ENCODE measurements at regions not wholly inside any gene's neighbourhood (a gene's known extent, or its start where the extent isn't known, plus 50 kb on each side); places are given as distances from the start of the nearest gene placed in this dataset.
A peak's percentile ranks its signal among the peaks of the same experiment; 100 is the strongest.

DNA sequence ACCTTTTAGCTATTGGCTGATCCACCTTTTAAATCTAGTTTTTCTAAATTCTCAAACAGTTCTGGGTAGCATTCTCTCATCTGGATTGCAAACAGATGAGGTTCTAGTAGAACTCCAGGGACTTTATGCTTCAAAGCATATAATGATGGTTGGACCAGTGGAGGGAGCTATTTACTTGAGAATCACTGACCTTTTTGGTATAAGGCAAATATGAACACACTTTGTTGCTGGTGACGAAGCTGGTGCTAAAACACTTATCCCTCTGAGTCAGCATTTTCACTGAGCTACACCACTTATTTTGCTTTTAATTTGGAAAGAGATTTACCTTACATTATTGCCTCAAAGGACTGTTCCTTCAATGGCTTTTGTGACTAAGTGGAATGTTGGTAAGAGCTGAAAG is 58.6 kb upstream of the SLITRK3 start:
- no peak for DNase-seq (ENCODE audit: low read depth, low spot score)
- H3K36me3 Mint-ChIP-seq (ENCODE audit: low read depth) = no peaks in the 10 kb centered on the region
- no peaks in the 10 kb centered on the region for H3K27me3 Mint-ChIP-seq (ENCODE audit: low read depth)
- TF ChIP-seq, protein P1, sequence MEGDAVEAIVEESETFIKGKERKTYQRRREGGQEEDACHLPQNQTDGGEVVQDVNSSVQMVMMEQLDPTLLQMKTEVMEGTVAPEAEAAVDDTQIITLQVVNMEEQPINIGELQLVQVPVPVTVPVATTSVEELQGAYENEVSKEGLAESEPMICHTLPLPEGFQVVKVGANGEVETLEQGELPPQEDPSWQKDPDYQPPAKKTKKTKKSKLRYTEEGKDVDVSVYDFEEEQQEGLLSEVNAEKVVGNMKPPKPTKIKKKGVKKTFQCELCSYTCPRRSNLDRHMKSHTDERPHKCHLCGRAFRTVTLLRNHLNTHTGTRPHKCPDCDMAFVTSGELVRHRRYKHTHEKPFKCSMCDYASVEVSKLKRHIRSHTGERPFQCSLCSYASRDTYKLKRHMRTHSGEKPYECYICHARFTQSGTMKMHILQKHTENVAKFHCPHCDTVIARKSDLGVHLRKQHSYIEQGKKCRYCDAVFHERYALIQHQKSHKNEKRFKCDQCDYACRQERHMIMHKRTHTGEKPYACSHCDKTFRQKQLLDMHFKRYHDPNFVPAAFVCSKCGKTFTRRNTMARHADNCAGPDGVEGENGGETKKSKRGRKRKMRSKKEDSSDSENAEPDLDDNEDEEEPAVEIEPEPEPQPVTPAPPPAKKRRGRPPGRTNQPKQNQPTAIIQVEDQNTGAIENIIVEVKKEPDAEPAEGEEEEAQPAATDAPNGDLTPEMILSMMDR (conservative IDR thresholded peaks at IDR 0.05) = peak; percentile 61
- no peaks in the 10 kb centered on the region for H3K4me1 Mint-ChIP-seq
- H3K4me3 Mint-ChIP-seq = no peak overlapping the region
- H3K27ac Mint-ChIP-seq (ENCODE audit: unreplicated experiment) = no peak overlapping the region
- no peaks in the 10 kb centered on the region for H3K9me3 Mint-ChIP-seq
